ENCODE measurements at regions not wholly inside any gene's neighbourhood (a gene's known extent, or its start where the extent isn't known, plus 50 kb on each side); places are given as distances from the start of the nearest gene placed in this dataset.

DNA sequence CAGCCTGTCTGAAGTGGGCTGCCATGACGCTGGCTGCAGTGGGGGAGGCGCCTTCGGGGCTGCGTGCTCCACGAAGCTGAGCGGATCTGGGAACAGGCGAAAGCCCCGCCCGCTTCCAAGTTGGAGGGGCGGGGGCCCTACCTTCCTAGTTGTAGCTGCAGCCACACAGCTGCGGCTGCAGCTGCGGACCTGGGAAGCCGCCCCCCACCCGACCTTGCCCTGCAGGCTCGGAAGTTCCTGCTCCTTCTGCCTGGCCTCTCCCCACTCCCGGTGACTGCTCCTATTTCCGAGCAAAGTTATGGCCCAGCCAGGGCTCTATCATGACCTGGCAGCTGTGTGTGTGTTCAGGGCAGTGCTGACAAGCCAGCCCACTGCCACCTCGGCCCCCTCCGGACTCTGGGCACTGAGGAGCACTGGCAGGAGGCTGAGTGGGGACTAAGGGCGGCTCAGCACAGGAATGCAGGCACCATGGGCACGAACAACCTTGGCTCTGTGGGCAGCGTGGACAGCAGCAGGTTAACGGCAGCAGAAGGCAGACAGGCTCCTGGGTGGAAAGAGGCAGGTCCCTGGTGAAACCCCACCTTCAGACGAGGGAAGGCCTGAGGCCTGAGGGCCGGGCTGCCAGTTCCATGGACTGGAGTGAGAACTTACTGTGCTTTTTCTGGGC is 352.4 kb upstream of the TMCO5A start:
- no peak for DNase-seq (ENCODE audit: low read depth)

- DNase-seq (ENCODE audit: low read depth): no peak
Measured at GRCh38 chr15:37582852-37583251, 351.6 kb upstream of the TMCO5A start.

- DNase-seq (ENCODE audit: low read depth): peak; percentile 20
Measured at GRCh38 chr15:37586011-37586583, 348.3 kb upstream of the TMCO5A start.

GRCh38 chr15:37586976-37587375 is 347.5 kb upstream of the TMCO5A start:
- DNase-seq (ENCODE audit: low read depth): peak; percentile 5

GRCh38 chr15:37594417-37594816 is 340.0 kb upstream of the TMCO5A start:
- DNase-seq (ENCODE audit: low read depth): no peak

- no peak for DNase-seq (ENCODE audit: low read depth)
Measured at GRCh38 chr15:37595426-37595970, 338.9 kb upstream of the TMCO5A start.

DNA sequence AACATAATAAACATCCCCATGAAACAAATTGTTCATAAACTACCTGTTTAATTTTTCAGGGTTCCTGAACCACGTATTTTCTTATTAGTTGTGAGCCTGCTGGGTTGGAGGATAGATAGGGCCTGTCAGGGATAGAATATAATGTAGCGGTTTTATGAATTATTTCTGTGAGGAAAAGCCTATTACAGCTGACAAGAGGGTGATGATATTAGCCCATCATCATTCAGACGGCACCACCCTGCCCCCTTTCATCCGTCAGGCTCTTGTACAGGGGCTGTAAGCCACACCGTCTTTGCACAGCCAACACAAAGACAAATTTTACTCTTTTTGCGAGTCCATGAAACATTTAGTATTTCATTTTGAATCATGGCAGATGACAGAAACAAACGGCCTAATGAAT is 335.3 kb upstream of the TMCO5A start:
- no peak for DNase-seq (ENCODE audit: low read depth)

GRCh38 chr15:37616215-37616614 is 318.2 kb upstream of the TMCO5A start:
- DNase-seq (ENCODE audit: low read depth): no peak

GRCh38 chr15:37618353-37618752 is 316.1 kb upstream of the TMCO5A start:
- no peak for DNase-seq (ENCODE audit: low read depth)

DNA sequence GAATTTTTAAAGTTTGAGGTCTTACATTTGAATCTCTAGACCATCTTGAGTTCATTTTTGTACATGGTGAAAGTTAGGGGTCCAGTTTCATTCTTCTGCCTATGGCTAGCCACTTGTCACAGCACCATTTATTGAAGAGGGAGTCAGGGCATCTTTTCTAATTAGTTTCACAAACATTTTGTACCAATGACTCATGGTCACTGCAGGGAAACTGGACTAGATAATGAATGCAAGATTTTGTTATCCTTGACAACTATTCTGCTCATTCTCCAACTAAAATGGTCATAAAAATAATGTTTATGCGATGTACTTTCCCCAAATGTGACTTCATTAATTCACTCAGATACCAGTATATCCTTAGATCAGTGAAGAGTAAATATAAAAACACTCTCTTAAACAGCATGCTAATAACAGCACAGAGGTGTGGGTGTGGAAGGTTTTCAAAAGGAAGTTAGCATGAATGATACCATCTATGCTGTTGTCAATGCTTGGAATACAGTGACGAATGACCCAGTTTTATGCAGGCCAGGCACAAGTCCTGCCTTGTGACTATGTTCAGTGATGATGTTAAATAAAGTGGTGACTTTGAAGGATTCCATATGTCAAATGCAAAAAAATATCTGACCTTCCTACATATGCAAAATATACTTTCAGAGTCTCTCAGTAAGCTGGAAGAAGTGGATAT is 314.9 kb upstream of the TMCO5A start:
- no peak for DNase-seq (ENCODE audit: low read depth)

DNA sequence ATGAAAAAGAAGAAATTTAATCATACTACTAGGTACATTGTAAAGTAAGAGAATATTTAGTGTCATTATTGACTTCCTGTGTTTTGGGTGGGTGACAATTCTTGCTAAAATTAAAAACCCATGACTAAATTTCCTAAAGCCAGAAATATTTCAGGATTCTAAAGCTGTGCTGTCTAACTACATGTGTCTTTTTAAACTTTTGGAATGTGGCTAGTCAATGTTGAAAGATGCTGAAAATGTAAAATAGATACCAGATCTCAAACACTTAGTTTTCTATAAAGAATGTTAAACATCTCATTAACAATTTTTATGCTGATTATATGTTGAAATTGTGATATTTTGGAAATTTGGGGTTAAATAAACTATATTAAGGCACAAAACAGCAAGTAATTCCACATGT is 308.9 kb upstream of the TMCO5A start:
- DNase-seq (ENCODE audit: low read depth): no peak

- no peak for DNase-seq (ENCODE audit: low read depth)
Measured at GRCh38 chr15:37628507-37628906, 305.9 kb upstream of the TMCO5A start.

GRCh38 chr15:37636736-37637135 is 297.7 kb upstream of the TMCO5A start:
- no peak for DNase-seq (ENCODE audit: low read depth)

- DNase-seq (ENCODE audit: low read depth): no peak
Measured at GRCh38 chr15:37638116-37638515, 296.3 kb upstream of the TMCO5A start.

GRCh38 chr15:37638691-37639090 is 295.7 kb upstream of the TMCO5A start:
- DNase-seq (ENCODE audit: low read depth): no peak

DNA sequence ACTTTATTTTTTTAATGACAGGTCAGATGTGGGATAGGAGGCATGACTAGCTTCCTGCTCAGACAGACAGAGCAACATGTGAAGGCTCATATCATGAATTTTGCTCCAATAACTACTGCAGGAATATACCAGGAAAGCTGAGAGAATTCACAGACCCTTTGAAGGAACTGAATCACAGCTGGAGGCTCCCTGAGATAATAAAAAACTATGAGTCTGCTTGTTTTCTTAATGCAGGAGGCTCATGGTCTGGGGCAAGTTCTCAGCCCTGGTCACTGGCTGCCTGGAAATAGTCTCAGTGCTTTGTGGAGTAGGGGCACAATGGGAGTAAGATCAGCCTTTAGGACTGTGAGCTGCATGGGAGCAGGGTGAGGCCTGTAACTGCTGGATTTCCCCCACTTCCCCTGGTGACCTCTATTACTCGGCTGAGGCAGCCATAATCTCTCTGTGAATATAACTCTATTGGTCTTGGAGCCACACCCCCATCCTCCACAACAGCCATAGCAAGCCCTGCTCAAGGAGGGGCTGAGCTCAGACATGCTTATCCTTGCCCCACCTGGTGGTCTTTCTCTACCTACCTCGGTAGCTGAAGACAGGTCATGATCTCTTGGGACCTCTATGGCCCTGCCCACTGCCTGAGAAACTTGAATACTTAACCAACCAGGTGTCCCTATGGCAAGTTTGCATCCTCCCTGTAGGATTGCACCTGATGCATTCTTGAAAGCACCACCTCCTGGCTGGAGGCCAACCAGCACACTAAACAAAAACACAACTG is 281.6 kb upstream of the TMCO5A start:
- no peak for DNase-seq (ENCODE audit: low read depth)

DNA sequence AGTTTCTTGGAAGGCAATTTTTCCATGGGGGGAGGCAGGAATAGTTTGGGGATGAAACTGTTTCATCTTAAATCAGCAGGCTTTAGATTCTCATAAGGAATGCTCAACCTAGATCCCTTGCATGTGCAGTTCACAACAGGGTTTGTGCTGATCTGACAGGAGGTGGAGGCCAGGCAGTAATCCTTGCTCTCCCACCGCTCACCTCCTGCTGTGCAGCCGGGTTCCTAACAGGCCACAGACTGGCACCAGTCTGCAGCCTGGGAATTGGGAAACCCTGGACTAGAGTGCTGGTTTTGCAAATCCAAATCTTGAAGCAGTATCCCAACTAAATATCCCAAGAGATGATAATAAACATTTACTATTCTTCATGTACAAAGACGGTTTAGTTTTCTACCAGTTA is 256.3 kb upstream of the TMCO5A start:
- no peak for DNase-seq (ENCODE audit: low read depth)

- DNase-seq (ENCODE audit: low read depth): no peak
Measured at GRCh38 chr15:37679627-37680026, 254.8 kb upstream of the TMCO5A start.

DNA sequence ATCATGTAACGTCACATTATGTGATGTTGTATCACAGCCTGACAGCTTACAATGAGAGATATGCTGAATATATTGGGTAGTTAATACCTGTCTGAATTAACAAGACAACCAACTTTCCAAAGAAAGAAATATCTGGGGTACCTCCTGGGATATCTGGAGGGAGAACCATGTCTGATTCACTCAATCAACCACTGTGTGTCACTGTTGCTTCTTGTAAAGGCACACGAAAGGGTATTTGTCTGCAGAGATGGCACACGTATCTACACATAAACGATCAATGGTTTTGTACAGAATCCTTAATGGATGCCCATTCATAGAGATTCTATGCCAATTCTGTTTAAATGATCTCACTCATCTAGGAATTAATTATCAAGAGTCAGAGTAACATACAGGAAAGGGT is 252.1 kb upstream of the TMCO5A start:
- no peak for DNase-seq (ENCODE audit: low read depth)

- no peak for DNase-seq (ENCODE audit: low read depth)
Measured at GRCh38 chr15:37691911-37692310, 242.5 kb upstream of the TMCO5A start.

- DNase-seq (ENCODE audit: low read depth): no peak
Measured at GRCh38 chr15:37693926-37694325, 240.5 kb upstream of the TMCO5A start.

DNA sequence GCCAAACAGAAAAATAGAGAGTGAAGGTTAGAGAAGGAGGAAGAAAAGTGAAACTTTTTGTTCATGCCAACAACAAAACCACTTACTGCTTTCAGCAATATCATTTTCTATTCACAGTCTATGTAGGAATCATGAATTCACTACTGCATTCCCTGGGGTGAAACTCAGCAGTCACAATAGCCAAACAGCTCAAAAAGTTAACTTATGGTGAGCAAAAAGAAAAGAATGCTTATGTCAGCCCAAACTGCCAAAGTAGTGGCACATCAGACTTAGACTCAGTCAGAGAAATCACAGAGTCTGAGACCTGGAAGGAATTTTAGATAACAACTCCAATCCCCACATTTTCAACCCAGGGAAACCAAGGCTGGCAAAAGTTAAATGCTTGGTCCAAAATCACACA is 238.7 kb upstream of the TMCO5A start:
- peak; percentile 16 for DNase-seq (ENCODE audit: low read depth)

DNA sequence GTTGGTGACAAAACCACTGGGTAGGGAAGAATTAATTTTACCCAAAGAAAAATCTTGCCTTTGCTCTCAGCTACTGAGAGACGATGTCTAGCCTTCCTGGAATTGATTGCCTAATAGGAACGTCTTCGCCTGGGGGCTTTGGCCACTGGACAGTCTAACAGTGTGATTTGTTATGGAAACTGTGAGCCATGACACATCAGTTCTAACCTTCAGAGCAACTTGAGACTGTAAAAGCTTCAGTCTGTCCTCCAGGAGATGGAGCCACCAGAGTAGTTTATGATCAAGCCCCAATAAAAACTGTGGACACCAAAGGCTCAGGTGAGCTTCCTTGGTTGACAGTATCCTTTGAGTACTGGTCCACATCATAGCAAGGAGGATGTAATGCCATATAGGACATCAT is 235.8 kb upstream of the TMCO5A start:
- no peak for DNase-seq (ENCODE audit: low read depth)
